HG02973 (cell line): ENCODE measurements at regions not wholly inside any gene's neighbourhood (a gene's known extent, or its start where the extent isn't known, plus 50 kb on each side); places are given as distances from the start of the nearest gene placed in this dataset.
"Not testable (repeated sequence)": the region's sequence is repeated elsewhere in the genome, so short reads cannot be mapped to it uniquely, and the experiment has no call there.

Experiments used
- ATAC-seq: cut with Tn5 transposase; IDR thresholded peaks from one replicate; pipeline ENCODE4 v1.9.1; 2021; ENCODE audit warnings: moderate library complexity; ENCODE audit not compliant: unreplicated experiment

- ATAC-seq, result no peak
Measured at GRCh38 chr1:198932351-198932991, 293.6 kb downstream of the PTPRC start.

DNA sequence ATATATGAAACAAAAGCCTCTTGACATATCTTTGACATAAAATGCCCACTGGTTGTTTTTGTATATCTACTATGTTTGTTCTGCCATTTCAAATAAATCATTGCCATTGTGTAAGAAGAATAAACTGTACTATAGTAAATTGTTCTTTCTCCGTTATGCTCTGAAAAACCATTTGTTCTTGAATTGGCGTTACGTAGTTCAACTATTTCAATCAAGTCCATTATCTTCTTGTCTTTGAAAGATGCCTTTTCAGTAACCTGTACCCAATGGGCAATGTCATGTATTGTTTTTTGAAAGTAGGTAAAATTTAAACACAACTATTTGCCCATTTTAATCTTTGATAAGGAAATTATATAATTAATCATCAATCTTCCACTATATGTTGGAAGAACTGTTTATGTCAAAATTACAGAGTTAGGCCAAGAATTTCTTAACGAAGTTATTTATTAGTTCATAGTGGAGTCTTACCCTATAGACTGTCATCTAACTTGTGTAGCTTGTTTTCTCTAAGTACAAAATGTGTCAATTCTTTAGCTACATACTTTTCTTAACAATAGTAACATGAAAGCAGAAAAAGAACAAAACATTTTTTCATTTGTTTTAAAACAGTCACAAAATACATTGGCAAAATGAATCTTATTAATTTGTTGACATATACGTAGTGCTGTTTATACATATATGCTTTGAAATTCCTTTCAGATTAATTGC, 294.8 kb downstream of the PTPRC start:
- no peak for ATAC-seq

- ATAC-seq, result no peak
Measured at GRCh38 chr1:198934426-198934825, 295.6 kb downstream of the PTPRC start.

- ATAC-seq, result no peak
Measured at GRCh38 chr1:198934901-198935305, 296.1 kb downstream of the PTPRC start.

- ATAC-seq, result peak; percentile 42
Measured at GRCh38 chr1:198935306-198935921, 296.6 kb downstream of the PTPRC start.

DNA sequence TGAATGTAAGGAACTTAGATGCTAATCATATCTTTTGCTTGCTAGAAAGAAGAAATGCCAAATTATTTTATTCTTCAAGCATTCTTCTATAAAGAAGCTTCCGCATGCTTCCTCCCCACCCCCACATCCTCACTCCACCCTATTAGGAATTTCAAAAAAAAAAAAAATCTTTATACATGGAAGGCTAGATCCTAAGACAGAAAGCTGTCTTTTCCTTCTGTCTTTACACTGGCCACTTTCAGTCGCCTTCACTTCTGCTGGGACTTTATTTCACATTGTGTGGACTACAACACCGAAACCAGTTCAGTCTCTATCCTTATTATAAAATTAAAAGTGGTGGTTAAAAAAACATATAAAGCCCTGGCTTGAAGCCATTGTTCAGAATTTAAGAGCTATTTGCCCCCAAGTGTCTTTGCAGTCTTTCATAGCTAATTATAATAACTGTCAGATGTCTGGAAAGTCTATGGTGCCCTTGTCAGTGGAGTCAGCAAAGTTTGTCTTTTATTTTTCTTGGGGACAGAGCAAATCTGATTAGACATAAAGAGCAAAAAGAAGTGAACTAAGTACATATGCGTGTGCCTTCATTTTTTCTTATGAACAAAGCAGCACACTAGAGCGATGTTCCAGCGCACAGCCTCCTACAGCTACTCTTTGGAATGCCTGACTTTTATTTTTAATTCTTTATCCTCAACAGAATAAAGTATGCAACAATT, 297.7 kb downstream of the PTPRC start:
- ATAC-seq, result no peak

GRCh38 chr1:198937231-198938031, 298.6 kb downstream of the PTPRC start:
- peak; percentile 90 for ATAC-seq

- ATAC-seq, result no peak
Measured at GRCh38 chr1:198939286-198939685, 300.4 kb downstream of the PTPRC start.

DNA sequence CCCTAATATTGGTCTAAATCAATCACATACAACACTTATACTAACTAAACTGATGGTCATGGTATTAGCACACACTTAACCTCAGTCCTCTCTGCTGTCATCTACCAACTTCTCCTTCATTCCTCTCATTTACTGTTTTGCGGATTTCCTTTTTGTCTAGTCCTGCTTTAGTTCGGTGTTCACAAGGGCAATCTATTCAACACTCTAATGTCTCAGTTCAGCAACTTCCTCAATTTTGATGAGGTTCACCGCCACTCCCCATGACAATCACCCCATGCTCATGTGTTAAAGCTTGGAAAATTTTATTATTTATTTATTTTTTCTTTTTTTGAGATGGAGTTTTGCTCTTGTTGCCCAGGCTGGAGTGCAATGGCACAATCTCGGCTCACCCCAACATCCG, 301.1 kb downstream of the PTPRC start:
- ATAC-seq, result no peak

GRCh38 chr1:198942466-198942865, 303.6 kb downstream of the PTPRC start:
- no peak for ATAC-seq

DNA sequence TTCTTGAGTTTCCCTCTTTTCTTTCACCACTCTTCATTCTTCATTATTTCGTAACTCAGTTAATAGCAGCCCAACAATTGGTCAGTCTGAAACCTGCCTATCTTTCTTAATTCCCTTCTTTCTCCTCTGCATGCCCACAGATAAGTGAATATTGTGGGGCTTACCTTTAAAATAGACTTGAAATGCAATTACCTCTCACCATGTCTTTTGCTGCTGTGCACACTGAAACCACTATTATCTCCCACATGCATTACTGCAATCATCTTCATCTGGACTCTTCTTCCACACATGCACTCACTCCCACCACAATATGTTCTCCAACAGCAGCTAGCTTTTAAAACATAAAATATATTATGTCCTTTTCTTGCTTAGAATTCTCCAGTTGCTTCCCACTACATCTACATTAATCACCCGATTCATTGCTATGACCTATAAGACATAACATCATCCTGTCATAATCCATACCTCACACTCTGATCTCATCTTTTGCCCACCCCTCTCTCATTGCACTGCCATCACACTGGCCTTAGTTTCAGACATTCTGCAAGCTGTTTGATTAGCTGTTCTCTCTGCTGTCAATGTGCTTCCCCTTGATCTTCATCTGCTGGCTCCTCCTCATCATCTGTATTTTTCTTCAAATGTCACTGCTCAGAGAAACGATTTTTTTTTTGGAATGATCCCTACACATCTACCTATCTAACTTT, 304.8 kb downstream of the PTPRC start:
- ATAC-seq, result no peak

GRCh38 chr1:198947456-198947855, 308.6 kb downstream of the PTPRC start:
- no peak for ATAC-seq

- no peak for ATAC-seq
Measured at GRCh38 chr1:198948895-198949659, 310.2 kb downstream of the PTPRC start.

DNA sequence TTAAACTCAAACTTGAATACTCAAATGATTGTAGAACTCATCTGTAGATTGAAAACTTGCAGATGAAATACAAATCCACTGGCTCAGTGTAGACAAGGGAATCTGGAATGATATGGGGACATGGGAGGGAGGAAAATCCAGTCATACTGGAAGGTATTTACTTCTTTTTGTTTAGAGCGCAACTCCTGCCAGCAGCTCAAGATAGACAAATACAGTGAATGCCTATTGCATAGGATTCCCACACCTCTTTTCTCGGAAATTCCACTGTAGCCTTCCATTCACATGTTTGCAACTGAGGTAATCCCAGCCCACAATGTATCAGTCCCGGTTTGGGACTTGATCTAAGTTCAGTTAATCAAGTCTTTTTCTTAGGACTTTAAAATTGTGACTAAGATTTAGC, 311.2 kb downstream of the PTPRC start:
- ATAC-seq, result no peak

GRCh38 chr1:198955085-198955484, 316.2 kb downstream of the PTPRC start:
- ATAC-seq, result no peak

GRCh38 chr1:198957044-198957443, 318.2 kb downstream of the PTPRC start:
- ATAC-seq, result no peak

- no peak for ATAC-seq
Measured at GRCh38 chr1:198959032-198959431, 320.2 kb downstream of the PTPRC start.

DNA sequence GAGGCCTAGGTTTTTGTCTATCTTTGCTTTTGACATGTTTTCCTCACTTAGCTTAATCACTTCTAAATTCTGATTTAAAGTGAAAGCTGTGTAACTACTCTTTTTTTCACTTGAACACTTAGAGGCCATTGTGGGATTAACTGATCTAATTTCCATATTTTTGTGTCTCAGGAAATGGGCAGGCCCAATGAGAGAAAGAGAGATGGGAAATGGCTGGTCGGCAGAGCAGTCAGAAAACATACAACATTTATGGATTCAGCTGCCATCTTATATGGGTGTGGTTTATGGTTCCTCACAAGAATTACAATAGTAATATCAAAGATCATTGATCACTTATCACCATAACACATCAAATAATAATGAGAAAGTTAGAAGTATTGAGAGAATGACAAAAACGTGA, 320.8 kb downstream of the PTPRC start:
- ATAC-seq, result no peak

DNA sequence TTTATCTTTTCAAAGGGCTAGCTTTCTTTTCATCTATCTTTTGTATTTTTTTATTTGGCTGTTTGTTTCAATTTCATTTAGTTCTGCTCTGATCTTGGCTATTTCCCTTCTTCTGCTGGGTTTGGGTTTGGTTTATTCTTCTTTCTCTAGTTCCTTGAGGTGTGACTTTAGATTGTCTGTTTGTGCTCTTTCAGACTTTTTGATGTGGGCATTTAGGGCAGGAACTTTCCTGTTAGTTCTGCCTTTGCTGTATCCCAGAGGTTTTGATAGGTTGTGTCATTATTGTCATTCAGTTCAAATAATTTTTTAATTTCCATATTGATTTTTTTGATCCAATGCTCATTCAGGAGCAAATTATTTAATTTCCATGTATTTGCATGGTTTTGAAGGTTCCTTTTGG, 325.0 kb downstream of the PTPRC start:
- not testable (repeated sequence) for ATAC-seq
